ENCODE measurements at regions not wholly inside any gene's neighbourhood (a gene's known extent, or its start where the extent isn't known, plus 50 kb on each side); places are given as distances from the start of the nearest gene placed in this dataset.
"Not testable (repeated sequence)": the region's sequence is repeated elsewhere in the genome, so short reads cannot be mapped to it uniquely, and the experiment has no call there.

DNA sequence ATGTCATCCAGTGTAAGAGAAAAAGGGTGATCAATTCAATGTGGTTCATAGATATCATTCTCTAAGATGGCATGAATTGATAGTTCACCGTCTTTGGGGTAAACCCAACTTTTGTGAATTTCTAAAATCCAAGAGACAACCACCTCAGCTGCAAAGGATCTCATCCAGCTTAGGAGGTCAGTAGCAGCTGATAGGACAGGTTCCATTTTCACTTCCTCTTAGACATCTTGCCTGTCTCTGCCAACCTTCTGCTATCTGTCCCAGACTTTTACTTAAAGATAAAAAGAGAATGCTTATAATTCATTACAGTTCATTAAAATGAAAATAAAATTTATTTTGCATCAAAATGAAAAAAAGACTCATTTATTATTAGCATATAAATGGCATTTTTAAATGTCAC, 468.2 kb downstream of the XYLT1 start:
- DNase-seq (ENCODE audit: low spot score): no peak

DNA sequence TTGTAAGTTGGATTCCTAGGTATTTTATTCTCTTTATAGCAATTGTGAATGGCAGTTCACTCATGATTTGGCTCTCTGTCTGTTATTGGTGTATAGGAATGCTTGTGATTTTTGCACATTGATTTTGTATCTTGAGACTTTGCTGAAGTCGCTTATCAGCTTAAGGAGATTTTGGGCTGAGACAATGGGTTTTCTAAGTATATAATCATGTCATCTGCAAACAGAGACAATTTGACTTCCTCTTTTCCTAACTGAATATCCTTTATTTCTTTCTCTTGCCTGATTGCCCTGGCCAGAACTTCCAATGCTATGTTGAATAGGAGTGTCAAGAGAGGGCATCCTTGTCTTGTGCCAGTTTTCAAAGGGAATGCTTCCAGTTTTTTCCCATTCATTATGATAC, 464.8 kb downstream of the XYLT1 start:
- DNase-seq (ENCODE audit: low spot score): not testable (repeated sequence)

DNA sequence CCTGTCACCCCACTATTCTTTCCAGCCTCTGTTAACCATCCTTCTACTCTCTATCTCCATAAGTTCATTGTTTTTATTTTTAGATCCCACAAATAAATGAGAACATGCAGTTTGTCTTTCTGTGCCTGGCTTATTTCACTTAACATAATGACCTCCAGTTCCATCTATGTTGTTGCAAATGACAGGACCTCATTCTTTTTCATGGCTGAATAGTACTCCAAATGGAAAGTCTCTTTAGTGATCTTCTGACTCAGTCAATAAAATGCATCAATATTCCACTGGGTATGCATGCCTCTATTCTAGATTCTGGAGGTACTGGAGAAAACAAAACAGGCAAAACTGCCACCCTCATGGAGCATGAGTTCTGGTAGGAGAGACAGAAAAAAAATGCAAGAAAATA, 459.0 kb downstream of the XYLT1 start:
- DNase-seq (ENCODE audit: low spot score): no peak

DNA sequence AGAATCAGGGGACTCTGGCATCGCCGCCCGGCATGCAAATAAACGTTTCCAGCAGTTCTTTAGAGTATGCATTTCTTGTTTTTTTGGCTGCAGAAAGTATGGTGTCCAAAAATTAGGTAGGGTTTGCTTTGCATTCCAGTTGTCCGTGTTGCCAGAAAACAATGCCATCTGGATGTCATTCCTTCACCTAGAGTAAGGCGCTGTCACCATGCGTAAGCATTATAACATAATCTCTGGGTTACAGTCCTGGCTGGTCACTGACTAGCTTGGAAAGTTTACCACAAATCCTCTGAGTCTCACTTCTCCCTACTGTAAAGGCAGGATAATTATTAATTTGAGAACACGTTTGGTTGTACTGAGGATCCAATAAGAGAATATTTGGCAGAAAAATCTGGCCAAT, 457.7 kb downstream of the XYLT1 start:
- no peak for DNase-seq (ENCODE audit: low spot score)

DNA sequence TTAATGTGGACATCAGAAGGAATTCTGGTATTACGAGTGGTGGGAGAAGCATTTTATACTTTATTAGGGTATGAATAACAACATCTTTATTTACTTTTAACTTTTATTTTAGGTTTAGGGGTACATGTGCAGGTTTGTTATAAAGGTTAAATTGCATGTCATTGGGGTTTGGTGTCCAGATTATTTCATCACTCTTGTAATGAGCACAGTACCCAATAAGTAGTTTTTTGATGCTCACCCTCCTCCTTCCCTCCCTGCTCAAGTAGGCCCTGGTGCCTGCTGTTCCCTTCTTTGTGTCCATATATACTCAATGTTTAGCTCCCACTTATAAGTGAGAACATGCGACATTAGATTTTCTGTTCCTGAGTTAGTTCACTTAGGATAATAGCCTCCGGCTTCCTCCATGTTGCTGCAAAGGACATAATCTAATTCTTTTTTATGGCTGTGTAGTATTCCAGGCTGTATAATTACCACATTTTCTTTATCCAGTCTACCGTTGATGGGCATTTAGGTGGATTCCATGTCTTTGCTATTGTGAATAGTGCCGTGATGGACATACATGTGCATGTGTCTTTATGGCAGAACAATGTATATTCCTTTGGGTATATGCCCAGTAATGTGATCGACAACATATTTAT, 456.2 kb downstream of the XYLT1 start:
- no peak for DNase-seq (ENCODE audit: low spot score)

DNA sequence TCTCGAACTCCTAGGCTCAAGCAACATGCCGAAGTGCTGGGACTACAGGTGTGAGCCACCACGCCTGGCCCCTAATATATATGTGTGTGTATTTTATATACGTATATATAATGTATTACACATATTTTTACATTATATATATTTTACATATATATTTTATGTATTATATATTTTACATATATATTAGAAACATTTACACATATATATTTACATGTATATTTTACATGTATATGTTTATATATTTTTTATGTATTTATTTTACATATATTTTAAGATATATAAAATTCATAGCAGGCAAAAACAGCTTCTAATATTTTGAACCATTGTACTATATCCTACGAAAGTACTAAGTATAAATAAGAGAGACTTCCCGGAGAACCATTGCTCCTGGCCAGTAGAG, 455.1 kb downstream of the XYLT1 start:
- no peak for DNase-seq (ENCODE audit: low spot score)

DNA sequence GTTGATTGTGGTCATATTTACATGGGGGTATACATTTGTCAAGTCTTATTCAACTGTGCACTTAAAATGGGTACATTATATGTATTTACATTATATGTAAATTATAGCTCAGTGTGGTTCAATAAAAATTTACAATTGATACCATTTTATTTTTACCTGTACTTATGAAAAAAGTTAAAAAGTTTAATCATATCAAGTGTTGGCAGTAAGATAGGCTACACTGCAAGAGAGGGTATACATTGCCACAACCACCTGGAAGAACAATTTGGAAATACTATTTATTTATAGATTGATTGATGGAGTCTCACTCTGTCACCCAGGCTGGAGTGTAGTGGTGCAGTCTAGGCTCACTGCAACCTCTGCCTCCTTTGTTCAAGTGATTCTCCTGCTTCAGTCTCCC, 453.3 kb downstream of the XYLT1 start:
- no peak for DNase-seq (ENCODE audit: low spot score)

DNA sequence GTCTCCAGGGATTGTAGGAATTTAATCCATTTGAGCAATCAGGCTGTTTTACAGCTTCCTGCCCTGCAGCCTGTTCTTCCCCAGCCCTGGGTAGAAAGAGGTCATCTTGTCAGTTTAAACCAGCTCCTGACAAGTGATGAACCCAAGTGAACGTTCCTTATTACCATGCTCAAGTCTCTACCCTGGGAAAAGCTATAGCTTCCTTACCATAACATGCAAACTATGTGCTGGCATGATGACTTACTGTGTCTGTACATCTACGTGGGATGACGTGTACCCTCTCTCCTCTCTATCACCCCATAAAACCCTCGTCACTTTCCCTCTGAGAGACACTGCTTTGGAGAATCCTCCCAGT, 452.2 kb downstream of the XYLT1 start:
- DNase-seq (ENCODE audit: low spot score): no peak

DNA sequence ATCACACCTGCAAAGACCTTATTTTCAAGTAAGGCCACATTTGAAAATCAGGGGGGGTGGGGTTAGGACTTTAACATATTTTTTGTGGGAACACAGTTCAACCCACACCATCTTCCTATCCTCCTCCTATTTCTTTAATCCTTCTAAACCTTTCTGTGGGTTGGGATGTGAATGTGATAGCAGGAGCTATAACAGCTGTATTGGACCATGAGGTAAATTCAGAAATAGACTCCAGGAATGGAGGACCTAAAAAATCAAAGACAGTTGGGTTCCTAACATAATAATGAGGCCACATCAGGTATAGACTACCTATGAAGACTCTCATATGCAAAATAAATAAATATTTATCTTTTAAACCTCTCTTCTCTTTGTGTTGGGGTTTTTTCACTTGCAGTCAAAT, 451.4 kb downstream of the XYLT1 start:
- no peak for DNase-seq (ENCODE audit: low spot score)

DNA sequence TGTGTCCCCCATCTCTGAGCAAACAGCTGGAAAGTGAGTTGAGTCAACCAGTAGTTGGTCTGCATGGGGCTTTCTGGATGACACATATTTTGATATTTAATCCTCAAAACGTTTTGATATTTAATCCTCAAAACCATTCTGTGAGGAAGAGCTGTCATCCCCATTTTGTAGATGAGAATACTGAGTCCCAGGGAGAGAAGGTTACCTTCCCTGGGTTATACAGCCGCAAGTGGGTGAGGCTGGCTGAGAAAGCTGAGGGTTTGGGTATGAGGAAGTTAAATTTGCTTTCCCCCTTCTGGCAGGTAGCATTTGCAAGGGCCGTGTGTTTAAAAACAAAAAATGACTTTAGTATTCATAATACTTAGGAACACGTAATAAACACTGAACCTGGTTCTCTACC, 447.2 kb downstream of the XYLT1 start:
- DNase-seq (ENCODE audit: low spot score): no peak

DNA sequence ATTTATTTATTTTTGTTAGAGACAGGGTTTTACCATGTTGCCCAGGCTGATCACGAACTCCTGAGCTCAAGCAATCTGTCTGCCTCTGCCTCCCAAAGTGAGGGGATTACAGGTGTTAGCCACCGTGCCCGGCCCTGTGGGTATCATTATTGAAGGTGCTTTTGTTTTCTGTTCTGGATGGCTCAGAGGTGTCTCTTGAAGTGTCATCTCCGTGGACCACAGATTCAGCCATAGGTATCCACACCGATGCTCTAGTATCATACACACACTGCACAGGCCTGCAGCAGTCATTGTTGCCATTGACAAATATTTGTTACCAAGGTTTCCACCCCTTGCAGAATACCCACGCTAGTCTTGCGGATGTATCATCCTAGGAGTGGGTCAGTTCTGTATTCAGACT, 446.2 kb downstream of the XYLT1 start:
- DNase-seq (ENCODE audit: low spot score): no peak

DNA sequence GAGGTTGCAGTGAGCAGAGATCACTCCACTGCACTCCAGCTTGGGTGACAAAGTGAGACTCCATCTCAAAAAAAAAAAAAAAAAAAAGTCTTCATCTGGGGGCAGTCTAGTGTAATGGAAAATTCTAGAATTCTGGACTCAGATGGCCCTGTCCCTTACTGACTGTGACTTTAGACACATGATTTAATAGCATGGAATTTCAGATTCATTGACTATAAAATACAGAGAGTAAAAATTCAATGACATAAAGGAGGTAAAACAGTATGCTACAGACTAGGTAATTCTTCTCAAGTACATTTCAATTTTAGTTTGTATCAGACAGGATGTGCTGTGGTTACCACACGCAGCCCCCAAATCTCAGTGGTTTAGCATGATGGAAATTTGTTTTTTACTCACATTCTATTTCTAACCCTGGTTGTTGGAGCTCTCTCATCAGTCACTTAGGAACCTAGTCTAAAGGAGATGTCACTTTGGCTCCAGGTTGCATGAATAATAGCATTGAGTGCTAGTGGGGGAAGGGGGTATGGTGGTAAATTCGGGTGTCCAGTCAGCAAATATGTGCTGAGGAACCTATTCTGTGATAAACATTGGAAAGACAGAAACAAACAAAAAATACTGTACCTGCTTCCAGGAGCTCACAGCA, 444.0 kb downstream of the XYLT1 start:
- no peak for DNase-seq (ENCODE audit: low spot score)

DNA sequence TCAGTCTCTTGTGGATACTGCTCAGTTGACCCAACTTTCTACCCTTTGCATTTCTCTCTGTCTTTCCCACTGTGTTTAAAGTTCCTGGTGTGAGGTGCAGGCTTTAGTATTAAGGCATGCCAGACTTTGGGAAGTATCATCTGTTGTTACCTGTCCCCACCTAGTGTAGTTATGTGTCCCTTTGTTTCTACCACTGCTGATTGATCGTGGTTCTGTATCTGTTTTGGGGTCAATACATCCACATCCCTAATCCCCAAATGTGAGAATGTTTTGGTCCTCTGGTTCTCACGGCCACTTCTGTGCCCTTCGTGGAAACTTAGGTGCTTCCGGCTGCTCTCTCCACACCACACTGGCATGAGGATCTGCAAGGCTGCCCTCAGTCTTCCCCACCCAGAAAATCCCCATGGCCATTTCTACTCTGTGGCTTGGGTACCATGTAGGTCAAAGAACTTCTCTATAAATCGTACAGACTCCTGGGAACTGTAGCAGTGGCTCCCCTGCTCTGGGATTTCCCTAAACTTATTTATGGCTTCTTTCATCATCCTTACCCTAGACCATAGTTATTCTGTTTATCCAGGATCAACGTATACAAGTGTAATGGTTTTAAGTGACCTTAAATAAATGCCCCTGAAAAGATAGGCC, 443.2 kb downstream of the XYLT1 start:
- no peak for DNase-seq (ENCODE audit: low spot score)

DNA sequence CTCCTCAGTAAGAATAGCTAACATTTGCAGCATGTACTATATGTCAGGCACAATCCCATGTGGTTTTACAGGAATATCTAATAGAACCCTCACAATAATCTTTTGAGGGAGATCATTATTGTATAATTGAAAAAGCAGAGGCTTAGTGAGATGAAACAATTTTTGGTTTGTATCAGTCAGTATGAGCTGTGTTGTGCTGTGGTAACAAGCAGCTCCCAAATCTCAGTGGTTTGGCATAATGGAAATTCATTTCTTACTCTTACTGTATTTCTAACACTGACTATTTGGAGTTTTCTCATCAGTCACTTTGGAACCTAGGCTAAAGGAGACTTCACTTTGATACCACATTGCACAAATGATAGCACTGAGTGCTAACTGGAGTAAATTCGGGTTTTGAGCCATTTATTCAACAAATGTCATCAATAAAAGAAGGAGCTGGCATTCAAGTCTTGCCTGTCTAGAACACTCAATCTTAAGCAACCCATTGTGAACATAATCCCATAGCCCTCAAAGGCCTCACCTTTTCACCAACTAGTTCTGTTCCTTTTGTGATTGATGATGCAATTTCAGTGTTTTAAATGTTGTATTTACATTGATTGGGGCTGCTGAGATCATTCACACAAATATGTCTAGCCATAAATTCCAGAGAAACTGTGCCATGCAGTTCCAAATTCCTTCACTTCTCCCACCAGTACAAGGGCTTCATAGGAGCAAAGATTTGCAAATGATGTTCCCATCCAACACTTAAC, 441.0 kb downstream of the XYLT1 start:
- DNase-seq (ENCODE audit: low spot score): no peak

DNA sequence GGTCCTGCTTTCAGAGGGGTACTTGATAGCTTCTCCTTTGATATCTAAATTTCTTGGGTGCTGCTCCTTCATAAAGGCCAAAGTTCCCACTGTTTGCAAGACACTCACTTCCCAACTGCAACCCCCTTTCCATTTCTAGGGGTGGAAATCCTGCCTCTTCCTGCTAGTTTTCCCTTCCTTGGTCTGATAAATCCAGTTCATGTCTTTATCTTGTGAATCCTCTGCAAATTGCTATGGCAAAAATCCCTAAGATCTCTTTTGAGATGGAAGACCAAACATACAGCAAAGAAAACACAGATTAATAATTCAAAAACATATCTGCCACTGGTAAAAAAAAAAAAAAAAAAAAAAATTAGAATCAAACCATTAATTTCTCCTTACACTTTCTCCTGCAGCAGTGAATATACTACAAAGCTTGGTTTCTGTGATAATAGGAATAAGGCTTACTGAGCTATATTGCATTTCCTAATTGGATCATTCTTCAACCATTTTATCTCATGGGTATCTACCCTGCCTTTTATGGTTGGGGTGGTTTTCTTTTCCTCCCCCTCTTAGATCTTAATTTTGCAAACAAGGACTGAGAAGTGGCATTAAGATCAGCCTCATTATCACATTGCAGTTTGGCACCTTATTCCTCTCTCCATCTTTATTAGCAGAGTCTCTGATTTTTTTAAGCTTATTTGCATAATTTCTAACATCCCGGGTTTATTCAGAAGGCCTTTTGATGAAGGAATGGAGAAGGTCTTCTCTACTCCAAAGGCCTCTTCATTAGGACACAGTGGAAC, 439.1 kb downstream of the XYLT1 start:
- DNase-seq (ENCODE audit: low spot score): no peak

DNA sequence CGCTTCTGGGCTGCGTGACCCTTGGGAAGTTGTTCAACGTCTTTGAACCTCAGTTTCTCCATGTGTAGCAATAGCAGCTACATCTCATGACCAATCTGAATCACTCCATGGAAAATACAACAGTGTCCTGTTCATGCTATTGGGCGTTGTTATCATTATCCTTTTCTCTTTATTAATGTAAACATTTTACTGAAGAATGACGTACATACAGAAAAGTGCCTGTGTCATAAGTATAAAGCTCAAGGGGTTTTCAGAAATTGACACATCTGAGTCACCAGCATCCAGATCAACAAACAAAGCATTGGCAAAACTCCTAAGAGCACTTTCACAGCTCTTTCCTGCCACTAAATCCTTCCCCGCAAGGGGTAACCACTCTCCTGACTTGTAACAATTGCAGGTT, 438.4 kb downstream of the XYLT1 start:
- no peak for DNase-seq (ENCODE audit: low spot score)

DNA sequence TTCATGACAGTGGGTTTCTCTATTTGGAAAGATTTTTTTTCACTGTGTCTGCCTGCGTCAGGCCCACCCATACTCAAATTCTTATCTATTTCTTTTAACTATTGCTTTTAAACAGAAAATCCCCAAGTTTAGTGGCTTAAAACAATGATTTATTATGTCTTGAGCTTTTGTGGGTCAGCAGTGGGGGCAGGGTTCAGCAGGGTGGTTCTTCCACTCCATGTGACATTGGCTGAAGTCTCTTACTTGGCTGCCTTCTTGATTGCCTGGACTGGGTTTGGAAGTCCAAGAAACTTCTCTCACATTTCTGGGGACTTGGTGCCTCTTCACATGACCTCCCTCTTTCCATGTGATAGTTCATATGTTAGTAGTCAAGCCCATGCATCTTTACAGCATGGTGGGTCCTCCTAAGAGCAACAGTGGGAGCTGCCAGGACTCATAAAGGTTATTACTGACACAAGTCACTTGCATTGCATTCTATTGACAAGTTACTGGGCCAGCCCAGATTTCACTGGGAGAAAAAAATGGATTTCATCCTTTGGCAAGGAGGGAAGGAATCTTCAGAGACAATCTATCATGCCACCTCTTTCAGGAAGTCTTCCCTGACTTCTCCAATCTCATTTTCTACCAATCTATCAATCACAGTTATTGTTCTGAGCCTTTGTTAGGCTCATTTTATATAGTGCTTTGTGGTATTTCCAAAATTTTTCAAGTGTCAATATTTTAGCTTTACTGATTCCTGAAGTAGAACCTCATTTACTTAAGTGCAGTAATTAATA, 436.1 kb downstream of the XYLT1 start:
- no peak for DNase-seq (ENCODE audit: low spot score)

DNA sequence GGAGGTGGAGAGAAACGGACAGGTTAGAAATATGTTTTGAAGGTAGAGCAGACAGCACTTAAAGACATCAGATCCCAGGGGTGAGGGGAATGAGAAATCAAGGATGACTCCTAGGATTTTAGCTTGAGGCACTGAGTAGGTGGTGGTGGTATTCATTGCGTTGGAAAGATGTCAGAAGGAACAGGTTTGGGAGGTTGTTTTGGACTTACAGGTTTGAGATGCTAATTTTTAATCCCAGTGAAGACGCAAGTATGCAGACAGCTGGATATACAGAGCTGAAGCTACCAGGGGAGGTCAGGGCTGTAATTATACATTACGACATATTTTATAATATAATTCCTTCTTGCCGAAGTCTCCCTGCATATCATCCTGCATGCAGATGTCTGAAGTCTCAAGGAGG, 433.3 kb downstream of the XYLT1 start:
- no peak for DNase-seq (ENCODE audit: low spot score)

DNA sequence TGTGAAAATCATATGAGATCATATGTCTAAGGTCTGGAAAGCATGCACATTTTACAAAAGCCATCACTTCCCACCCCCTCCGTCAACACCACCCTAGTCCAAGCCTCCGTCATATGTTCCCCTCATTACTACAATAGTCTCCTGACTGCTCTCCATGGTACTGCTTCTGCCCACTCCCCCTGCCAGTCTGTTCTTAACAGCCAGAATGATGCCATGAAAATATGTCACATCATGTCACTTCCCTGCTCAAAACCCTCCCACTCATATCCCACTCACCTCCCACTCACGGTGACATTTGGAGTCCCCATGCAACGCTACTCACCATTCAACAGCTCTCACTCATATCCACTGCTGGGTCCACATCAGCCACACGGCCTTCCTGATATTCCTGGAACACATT, 432.3 kb downstream of the XYLT1 start:
- no peak for DNase-seq (ENCODE audit: low spot score)

DNA sequence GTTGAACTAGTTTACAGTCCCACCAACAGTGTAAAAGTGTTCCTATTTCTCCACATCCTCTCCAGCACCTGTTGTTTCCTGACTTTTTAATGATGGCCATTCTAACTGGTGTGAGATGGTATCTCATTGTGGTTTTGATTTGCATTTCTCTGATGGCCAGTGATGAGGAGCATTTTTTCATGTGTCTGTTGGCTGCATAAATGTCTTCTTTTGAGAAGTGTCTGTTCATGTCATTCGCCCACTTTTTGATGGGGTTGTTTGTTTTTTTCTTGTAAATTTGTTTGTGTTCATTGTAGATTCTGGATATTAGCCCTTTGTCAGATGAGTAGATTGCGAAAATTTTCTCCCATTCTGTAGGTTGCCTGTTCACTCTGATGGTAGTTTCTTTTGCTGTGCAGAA, 421.7 kb downstream of the XYLT1 start:
- DNase-seq (ENCODE audit: low spot score): not testable (repeated sequence)

DNA sequence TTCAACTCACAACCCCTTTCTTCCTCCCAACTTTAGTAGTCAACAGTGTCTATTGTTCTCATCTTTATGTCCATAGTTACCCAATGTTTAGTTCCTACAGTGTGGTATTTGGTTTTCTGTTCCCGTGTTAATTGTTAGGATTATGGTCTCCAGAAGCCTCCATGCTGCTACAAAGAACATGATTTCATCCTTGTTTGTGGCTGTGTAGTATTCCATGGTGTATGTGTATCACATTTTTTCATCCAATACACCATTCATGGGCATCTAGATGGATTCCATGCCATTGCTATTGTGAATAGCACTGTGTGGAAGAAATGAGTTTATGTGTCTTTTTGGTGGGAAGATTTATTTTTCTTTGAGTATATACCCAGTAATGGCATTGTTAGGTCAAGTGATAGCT, 420.3 kb downstream of the XYLT1 start:
- no peak for DNase-seq (ENCODE audit: low spot score)

All from hepatic stellate cell (primary cell).